ENCODE measurements at regions not wholly inside any gene's neighbourhood (a gene's known extent, or its start where the extent isn't known, plus 50 kb on each side); places are given as distances from the start of the nearest gene placed in this dataset.

GRCh38 chr7:156105337-156106106 lies 293.3 kb upstream of the SHH start:
- no peak overlapping the region for H3K27ac ChIP-seq
- no peak for DNase-seq (ENCODE audit: low spot score)
- ChIA-PET CTCF (interaction anchor here (0.5 kb wide), 1 partner anchor 252 kb away, joined by 3 read pairs; no protein-coding TSS in a partner anchor), POLR2A (ENCODE audit: low non-redundant PET) (no interaction called here)
- TF ChIP-seq CTCF (conservative IDR thresholded peaks at IDR 0.05; ENCODE audit: low read depth), result no peak

GRCh38 chr7:156104501-156105336 lies 292.5 kb upstream of the SHH start:
- ChIA-PET CTCF (no interaction called here), POLR2A (ENCODE audit: low non-redundant PET) (no interaction called here)
- no peak overlapping the region for H3K27ac ChIP-seq
- no peak for DNase-seq (ENCODE audit: low spot score)
- TF ChIP-seq CTCF (conservative IDR thresholded peaks at IDR 0.05; ENCODE audit: low read depth), result no peak

GRCh38 chr7:156102267-156102666 lies 290.0 kb upstream of the SHH start:
- no peak overlapping the region for H3K27ac ChIP-seq
- TF ChIP-seq CTCF (conservative IDR thresholded peaks at IDR 0.05; ENCODE audit: low read depth), result no peak
- CTCF ChIA-PET, result no interaction called here
- DNase-seq (ENCODE audit: low spot score), result no peak
- POLR2A ChIA-PET (ENCODE audit: low non-redundant PET), result no interaction called here

GRCh38 chr7:156101355-156101754 lies 289.1 kb upstream of the SHH start:
- no peak for TF ChIP-seq CTCF (conservative IDR thresholded peaks at IDR 0.05; ENCODE audit: low read depth)
- ChIA-PET CTCF (interaction anchor here (0.6 kb wide), 1 partner anchor 281 kb away, joined by 3 read pairs; no protein-coding TSS in a partner anchor), POLR2A (ENCODE audit: low non-redundant PET) (no interaction called here)
- no peak overlapping the region for H3K27ac ChIP-seq
- no peak for DNase-seq (ENCODE audit: low spot score)

- CTCF ChIA-PET, result no interaction called here
- POLR2A ChIA-PET (ENCODE audit: low non-redundant PET), result no interaction called here
- no peak overlapping the region for H3K27ac ChIP-seq
- no peak for DNase-seq (ENCODE audit: low spot score)
- TF ChIP-seq CTCF (conservative IDR thresholded peaks at IDR 0.05; ENCODE audit: low read depth), result no peak
Measured at GRCh38 chr7:156100086-156100485, 287.8 kb upstream of the SHH start.

- TF ChIP-seq CTCF (conservative IDR thresholded peaks at IDR 0.05; ENCODE audit: low read depth), result no peak
- ChIA-PET POLR2A (ENCODE audit: low non-redundant PET) (no interaction called here), CTCF (no interaction called here)
- no peak overlapping the region for H3K27ac ChIP-seq
- no peak for DNase-seq (ENCODE audit: low spot score)
Measured at GRCh38 chr7:156099085-156099484, 286.8 kb upstream of the SHH start.

Data from RWPE1 (cell line).